ENCODE measurements at regions not wholly inside any gene's neighbourhood (a gene's known extent, or its start where the extent isn't known, plus 50 kb on each side); places are given as distances from the start of the nearest gene placed in this dataset.

- Histone ChIP-seq H3K9me2 (ENCODE audit: insufficient read depth) (0 out of 2 replicates have a peak, but pooled peaks cover 5% of the 10 kb centered on the region), H3K4me2 (no peak overlapping the region), H3K4me1 (ENCODE audit: insufficient read depth) (no peaks in the 10 kb centered on the region), H3K36me3 (ENCODE audit: insufficient read depth) (no peaks in the 10 kb centered on the region), H2AFZ (no peak overlapping the region), H4K20me1 (replicated peaks; ENCODE audit: insufficient read depth) (no peaks in the 10 kb centered on the region), H3K79me2 (replicated peaks; ENCODE audit: insufficient read depth) (no peaks in the 10 kb centered on the region), H3K4me3 (no peak overlapping the region), H3F3A (replicated peaks; ENCODE audit: low read depth) (no peaks in the 10 kb centered on the region), H3K27ac (ENCODE audit: low read depth) (no peak overlapping the region), H3K27me3 (ENCODE audit: insufficient read depth) (no peaks in the 10 kb centered on the region)
- no peaks in the 10 kb centered on the region for H3K4me1 Mint-ChIP-seq
- H3K9me3 Mint-ChIP-seq = peaks cover 6% of the 10 kb centered on the region
- no peak for DNase-seq (ENCODE audit: low spot score)
- H3K4me3 Mint-ChIP-seq = no peak overlapping the region
- no peaks in the 10 kb centered on the region for H3K36me3 Mint-ChIP-seq (ENCODE audit: low read depth)
- no peak overlapping the region for H3K27ac Mint-ChIP-seq
- no peaks in the 10 kb centered on the region for H3K27me3 Mint-ChIP-seq (ENCODE audit: insufficient read depth, low read depth, poor library complexity)
- ATAC-seq = no peak
- TF ChIP-seq ETS1 (IDR thresholded peaks at IDR 0.05) = no peak
- TF ChIP-seq CTCF (conservative IDR thresholded peaks at IDR 0.05; ENCODE audit: low read depth in 2 of 2) = no peak
These were observed 128.7 kb upstream of the HABP2 start for GRCh38 chr10:113423981-113424721.

GRCh38 chr10:113425008-113425407, 127.8 kb upstream of the HABP2 start:
- Histone ChIP-seq H3F3A (replicated peaks; ENCODE audit: low read depth) (no peaks in the 10 kb centered on the region), H2AFZ (no peak overlapping the region), H3K27me3 (ENCODE audit: insufficient read depth) (no peaks in the 10 kb centered on the region), H3K4me3 (no peak overlapping the region), H3K4me1 (ENCODE audit: insufficient read depth) (no peaks in the 10 kb centered on the region), H3K79me2 (replicated peaks; ENCODE audit: insufficient read depth) (no peaks in the 10 kb centered on the region), H4K20me1 (replicated peaks; ENCODE audit: insufficient read depth) (no peaks in the 10 kb centered on the region), H3K4me2 (no peak overlapping the region), H3K27ac (ENCODE audit: low read depth) (no peak overlapping the region), H3K36me3 (ENCODE audit: insufficient read depth) (no peaks in the 10 kb centered on the region), H3K9me2 (ENCODE audit: insufficient read depth) (no peaks in the 10 kb centered on the region; the same call in 1 of the 2 replicates)
- no peaks in the 10 kb centered on the region for H3K36me3 Mint-ChIP-seq (ENCODE audit: low read depth)
- no peak overlapping the region for H3K27ac Mint-ChIP-seq
- no peaks in the 10 kb centered on the region for H3K27me3 Mint-ChIP-seq (ENCODE audit: insufficient read depth, low read depth, poor library complexity)
- DNase-seq (ENCODE audit: low spot score) = no peak
- ATAC-seq = no peak
- H3K4me3 Mint-ChIP-seq = no peak overlapping the region
- peaks cover 5% of the 10 kb centered on the region for H3K9me3 Mint-ChIP-seq
- no peaks in the 10 kb centered on the region for H3K4me1 Mint-ChIP-seq
- TF ChIP-seq POLR2AphosphoS5 (IDR thresholded peaks at IDR 0.05; ENCODE audit: low read depth) (no peak), EZH2phosphoT487 (IDR thresholded peaks at IDR 0.05; ENCODE audit: unreplicated experiment) (no peak), CTCF (conservative IDR thresholded peaks at IDR 0.05; ENCODE audit: low read depth in 2 of 2) (no peak), ZNF462 (CRISPR knock-in tag; IDR thresholded peaks at IDR 0.05) (no peak), ZNF114 (CRISPR knock-in tag; IDR thresholded peaks at IDR 0.05) (no peak), STAT1 (IDR thresholded peaks at IDR 0.05; ENCODE audit: unreplicated experiment) (no peak), ETS1 (IDR thresholded peaks at IDR 0.05) (no peak)
